Activated CD4-positive, alpha-beta T cell treated with anti-CD3 and anti-CD28 coated beads for 48 hours (primary cell): ENCODE measurements at regions not wholly inside any gene's neighbourhood (a gene's known extent, or its start where the extent isn't known, plus 50 kb on each side); places are given as distances from the start of the nearest gene placed in this dataset.

Experiments
- DNase-seq: peaks from one replicate; pipeline ENCODE4 v3.0.0-alpha.2; 2020

DNA sequence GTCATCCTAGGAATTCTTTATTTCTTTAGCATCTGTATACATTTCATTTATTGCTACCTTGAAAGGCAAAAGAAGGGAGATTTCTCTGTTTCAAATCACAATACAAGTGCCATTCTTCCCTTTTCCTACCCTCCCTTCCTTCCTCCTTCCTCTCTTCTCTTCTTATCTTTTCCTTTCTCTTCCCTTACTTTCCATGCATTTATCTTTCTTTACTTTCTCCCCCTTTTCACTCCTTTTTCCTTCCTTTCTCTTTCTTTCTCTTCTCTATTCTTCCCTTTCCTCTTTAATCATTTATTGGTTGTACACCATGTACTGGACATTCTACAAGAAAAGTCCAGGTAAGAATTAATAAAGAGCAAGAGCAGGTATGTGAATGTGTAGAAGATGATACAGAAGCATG, 251.0 kb upstream of the PEX5L start:
- DNase-seq: no peak

DNA sequence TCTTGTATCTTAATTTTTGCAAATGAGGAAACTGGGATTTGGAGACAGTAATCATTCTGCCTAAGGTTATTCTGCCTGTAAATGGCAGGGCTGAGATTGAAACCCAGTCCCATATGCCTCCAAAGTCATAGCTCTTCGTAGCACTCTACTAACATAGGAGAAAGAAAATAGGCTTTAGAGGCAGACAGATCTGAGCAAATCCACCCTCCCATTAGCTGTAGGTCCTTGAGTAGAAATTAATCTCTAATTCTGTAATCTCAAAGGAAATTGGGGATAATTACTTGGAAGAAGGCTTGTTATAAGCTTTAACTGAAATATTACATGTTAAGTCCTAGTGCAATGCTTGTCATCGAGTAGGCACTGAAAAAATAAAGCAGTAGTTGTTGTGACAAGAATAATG, 252.1 kb upstream of the PEX5L start:
- DNase-seq: no peak

DNA sequence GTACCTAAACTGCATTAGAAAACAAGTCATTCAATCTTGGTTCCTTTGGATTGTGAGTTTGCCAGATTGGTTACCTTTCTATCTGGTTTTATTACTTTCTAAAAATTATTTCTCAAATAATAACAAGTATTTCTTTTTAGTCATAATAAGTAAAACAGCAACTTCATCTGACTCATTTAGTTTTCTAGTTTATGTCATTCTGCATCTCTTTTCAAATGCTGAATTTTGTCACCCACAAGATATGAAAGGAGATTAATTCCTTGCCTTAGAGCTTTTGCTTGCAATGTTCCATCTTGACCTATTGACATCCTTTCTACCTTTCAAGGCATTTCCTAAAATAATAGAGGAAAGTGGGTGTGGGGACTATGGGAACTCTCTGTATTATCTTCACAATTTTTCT, 253.6 kb upstream of the PEX5L start:
- DNase-seq: no peak

DNA sequence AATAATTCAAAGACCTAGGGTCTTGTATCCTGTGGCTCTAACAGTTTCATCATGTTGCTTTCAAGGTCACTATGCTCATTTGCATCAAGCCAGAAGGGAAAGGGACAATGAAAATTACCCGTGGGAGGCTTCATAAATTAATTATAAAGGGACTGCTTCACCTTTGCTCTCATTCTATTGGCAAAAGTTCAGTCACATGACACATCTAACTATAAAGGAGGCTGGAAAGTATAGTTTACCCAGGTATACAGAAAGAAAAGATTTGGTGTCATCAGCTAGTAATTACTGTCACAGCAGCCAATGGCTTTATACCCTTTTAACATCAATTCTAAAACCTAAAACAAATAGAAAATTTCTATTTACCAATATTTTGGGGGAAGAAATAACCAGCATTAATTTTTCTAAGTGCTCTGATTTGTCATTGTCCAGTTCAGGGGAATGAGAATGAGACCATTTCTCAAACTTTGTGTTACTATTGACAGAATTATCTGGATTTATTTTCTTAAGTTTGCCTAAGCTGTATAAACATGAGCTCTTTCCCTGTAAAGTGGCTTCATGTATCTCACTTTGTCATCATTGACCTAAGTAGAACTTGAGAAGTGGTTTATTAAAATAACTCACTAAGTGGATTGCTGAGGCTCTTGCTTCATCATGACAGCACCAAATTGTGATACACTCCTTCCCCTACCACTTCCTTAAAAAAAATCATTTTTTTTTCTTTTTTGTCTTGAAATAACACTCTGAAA, 257.7 kb upstream of the PEX5L start:
- DNase-seq: no peak

DNA sequence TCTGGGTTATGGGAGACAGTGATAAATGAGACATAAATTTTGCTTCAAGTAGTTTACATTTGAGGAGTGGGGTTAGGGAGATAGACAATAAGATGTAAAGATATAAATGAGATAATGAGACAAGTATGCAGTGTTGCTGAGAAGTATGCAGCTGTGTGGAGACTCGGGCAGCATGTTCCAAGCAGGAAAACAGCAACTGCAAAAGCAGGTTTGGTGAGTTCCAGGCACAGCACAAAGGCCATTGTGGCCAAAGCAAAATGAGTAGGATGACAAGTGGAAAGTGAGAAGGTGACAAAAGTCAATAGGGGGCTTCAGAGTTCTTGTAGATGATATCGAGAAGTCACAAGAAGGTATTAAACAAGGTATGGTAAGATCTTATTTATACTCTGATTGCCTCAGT, 259.1 kb upstream of the PEX5L start:
- no peak for DNase-seq

DNA sequence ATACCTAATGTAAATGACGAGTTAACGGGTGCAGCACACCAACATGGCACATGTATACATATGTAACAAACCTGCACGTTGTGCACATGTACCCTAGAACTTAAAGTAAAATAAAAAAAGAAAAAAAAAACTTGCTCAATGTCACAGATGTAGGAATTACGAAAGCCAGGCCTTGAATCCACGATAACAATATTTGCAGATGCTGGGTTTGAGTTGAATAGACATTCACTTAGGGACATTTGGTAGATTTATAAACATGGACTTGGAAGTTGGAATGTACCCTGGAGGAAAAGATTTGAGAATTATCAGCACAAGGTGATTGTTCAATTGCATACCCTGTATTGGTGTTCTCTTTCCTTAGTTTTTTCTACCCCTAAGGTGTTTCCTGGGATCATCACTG, 260.2 kb upstream of the PEX5L start:
- DNase-seq: no peak

DNA sequence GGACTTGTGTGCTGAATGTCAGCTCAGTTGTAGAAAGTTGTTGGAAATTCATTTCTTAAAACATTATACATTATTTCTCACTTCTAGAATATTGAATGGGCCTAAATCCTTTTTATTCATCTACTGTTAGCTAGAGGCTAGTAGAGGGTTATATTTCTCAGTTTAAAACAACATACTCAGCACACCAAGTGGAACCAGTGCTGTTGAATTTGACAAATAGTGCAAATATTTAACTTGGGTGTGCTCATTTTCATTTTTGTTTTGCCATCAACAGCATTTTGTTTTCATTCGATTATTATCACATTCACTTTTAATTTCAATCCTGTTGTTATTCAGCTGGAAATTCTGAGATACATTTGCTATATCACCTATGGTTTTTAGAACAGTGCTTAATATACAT, 269.4 kb upstream of the PEX5L start:
- no peak for DNase-seq

DNA sequence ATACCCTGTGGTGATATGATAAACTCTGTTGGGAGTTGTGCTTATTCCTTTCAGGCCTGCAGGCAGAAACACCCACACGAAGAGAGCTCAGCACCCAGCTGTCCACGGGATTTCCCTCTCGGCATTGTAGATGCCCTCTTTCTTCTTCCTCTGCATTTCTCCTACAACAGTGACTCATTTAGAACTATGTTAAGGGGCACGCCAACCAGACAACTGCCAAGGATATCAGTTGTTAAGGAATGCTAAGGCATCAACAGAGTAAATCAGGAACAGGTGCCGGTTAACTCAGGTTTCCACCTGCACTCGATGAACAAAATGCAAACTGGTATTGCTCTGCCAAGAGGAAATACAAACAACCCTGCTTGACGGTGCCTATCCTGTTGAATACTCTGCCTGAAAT, 270.0 kb upstream of the PEX5L start:
- no peak for DNase-seq

DNA sequence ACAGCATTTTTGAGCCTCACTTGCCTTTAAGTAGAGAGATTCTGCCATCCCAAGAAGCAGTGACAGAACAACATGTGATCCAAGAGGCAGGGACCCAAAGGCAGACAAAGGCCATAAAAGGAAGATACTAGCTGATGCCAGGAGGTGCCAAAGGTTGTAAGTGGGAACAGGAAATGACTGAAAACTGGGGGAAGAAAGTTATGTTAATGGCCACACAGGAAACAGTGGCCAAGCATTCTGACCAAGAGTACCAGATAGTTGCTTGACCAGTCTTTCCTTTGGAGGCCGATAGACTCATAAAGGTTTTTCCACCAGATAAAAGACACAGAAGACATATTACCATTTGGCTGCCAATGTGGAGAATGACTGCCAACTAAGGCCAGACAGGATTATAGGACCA, 274.5 kb upstream of the PEX5L start:
- DNase-seq: no peak

DNA sequence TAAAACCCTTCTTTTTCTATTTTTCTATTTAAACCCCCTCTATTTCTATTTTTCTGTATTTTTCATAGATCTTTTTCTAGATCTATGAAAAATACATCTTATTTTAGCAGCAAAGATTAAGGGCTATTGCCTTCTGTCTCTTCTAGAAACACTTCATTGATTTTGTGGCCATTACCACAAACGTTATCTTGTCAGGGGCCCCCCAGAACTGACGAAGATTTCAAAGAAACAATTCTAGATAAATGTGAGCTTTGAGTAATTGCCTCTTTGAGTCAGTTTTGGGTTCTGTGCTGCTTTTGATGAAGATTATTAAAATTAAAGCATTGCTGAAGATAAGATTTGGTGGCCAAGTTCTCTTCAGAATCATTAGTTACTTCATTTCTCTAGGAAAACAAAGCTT, 279.6 kb upstream of the PEX5L start:
- no peak for DNase-seq

DNA sequence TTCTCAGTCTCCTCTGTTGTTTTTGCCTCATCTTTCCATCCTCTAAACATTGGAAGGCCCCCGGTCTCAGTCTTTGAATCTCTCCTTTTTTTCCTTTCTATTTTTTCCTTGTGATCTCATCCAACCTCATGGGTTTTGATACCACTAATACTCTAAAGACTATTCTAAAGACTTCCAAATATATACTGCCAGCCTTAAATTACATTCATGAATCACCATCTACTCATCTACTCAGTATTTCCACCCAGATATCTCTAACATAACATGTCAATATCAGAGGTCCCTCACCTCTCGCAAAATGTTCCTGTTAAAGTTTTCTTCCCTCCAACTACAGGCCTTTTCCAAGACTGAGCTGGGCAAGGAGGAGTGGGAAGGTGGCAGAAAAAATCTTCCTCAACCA, 282.5 kb upstream of the TTC14 start:
- DNase-seq: no peak

DNA sequence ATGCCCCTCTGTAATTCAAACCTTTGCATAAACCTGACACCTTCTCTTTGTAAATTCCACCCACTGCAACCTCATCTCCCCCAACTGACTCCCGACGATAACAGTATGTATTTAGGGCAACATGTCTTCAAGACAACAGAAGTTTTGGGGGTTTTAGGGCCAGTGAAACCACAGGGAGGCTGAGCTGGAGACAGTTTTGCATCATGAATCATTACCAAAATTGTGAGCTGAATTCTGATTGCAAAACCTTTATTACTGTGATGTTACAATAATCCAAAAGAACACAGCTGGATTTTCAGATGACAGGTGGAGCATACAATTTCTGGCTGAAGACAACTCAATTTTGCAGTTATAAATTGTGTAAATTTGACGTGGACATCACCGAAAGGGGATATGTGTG, 281.3 kb upstream of the TTC14 start:
- DNase-seq: no peak

DNA sequence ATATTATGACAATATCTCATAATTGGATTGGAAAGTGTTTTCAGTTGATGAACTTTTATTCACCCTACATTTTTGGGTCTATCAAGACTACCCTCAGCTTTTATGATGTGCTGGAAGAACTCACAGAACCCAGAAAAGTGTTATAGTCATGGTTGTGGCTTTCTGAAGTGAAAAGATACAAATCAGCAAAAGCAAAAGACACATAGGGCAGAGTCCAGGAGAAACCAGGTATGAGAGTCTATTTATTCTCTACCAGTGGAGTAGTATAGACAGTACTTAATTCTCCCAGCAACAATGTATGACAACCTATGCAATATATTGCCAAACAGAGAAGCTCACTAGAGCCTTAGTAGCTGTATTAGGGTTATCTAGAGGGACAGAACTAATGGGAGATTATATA, 280.4 kb upstream of the TTC14 start:
- no peak for DNase-seq

DNA sequence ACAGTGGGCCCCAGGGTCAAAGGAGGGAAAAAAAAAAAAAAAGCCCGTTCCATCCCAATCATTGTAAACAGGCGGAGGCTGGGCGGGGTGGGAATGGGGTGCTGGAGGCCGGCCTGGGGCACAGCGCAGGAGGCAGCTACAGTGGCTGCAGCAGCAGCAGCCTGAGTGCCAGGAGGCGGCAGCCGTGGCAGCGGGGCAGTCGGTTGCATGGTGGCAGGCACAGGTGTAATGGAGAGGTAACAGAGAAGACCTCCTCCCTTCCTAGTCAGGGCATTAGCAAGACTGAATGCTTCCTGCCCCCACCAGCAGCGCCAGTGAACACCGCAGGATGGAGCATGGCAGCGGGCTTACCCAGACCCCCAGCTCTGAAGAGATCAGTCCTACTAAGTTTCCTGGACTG, 279.1 kb upstream of the TTC14 start:
- no peak for DNase-seq

DNA sequence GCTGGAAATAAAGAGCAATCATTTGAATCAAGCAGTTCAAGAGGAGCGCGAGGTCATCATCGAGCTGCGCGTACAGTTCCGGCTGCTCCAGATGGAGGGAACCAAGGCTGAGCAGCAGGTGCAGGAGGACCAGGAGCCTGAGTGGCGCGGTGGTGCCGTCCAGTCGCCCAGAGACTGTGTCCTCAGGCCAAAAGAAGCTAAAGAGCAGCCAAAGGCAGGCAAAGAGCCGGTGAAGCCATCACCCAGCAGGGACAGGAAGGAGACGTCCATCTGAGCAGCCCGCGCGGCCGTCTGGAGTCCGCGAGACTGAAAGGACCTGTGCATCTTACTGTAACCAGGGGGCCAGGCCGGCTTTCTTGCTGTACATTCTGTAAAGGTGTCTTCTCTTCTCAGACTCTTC, 277.2 kb upstream of the TTC14 start:
- no peak for DNase-seq

DNA sequence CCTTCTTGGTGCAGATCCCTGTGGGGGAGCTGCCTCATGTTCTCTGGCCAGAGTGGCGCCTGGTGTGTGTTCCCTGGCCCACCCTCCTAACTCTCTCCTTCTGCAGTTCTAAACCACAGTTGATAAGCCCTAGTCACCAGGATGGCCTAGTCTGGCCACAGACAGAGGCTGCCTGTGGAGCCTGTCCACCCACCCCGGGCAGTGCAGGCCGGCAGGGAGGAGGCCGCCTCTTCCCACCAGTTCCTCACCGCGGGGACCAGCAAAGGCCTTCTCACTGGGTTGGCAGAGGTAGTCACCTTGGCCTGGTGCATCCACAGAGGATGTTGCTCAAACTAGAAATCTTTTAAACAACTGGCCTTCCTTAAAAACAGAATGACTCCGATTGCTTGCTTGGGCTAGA, 276.4 kb upstream of the TTC14 start:
- no peak for DNase-seq

DNA sequence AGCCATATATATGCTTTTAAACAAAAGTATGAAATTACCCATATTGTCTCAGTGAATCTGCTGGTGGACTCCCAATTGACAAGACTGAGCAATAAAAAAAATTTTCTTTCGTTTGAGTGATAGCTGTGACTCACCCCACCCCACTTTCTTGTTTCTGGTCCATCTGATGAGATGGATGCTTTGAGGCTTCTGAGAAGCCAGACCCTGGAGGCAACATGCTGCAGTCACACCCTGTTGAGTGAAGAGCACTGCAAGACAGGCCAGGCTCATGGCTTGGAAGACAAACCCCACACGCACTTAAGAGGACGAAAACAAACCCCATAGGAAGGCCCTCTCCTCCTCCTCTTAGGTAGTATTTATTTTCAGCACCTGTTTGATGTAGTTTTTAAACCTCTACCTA, 276.0 kb upstream of the TTC14 start:
- DNase-seq: no peak

DNA sequence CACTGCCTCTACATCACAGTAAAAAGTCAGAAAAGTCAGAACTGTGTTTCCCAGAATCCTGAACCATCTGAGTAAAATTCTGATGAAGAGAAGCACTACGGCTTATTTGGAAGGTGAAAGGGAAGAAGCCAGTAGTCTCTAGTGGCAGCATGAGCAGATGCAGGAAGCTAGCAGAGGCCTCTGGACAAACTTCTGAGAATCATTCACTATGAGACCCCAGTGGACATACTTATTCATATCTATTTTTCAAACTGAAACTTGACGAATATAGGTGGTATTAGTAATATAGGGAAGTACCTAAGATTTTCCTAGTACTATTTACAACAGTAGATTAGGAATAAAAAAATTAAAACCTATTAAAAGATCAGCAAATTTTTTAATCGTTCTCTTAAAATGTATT, 272.8 kb upstream of the TTC14 start:
- no peak for DNase-seq

DNA sequence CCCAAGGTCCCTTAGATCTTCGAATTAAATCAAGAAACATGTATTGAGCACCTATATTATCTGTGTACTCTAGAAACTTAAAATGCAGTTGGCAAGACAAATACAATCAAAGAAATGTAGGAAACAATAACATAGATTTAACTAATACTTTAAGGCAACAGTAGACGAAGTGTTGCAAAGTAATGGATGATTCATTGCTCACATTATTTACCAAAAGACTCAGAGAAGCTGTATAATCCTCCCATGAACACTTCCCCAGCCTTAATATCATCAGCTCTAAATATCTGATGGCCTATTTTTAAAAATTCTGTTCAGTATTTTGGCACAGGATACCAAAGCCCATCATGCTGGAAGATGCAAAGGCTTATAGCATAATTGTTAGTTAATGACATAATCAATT, 272.1 kb upstream of the TTC14 start:
- no peak for DNase-seq

DNA sequence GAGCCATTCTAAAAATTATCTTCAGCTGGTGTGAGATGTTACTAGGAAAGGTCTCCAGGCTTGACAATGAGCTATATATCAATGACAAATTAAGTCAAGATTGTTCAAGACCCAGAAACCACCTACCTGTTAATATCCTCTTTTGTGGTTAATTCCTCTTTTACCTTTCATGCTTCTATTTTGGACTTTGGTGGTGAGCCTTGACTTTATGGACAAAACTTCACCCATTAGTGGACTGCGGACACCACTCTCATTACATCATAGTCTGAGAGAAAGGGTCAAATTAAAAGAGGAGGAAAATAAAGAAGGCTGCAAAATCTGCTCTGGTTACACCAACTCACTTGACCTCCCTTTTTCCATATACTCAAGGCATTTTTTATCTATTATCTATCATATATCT, 271.5 kb upstream of the TTC14 start:
- no peak for DNase-seq

DNA sequence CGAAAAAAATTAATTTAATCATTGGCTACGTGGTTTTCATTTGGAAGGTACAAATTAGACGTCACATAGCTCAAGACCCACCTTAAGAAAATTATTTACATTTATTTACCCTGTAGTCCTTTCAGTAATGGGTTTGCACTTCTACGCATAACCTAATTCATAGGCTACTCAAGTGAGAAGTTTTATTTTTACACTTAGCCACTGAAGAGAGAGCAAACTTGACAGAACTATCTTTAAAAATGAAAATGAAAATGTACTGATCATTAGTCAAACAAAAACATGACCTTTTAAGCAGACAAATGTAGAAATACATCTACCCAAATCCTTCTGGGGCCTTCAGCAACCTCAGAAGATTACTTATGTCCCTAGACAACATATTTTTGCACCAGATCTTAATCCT, 269.4 kb upstream of the TTC14 start:
- DNase-seq: no peak

DNA sequence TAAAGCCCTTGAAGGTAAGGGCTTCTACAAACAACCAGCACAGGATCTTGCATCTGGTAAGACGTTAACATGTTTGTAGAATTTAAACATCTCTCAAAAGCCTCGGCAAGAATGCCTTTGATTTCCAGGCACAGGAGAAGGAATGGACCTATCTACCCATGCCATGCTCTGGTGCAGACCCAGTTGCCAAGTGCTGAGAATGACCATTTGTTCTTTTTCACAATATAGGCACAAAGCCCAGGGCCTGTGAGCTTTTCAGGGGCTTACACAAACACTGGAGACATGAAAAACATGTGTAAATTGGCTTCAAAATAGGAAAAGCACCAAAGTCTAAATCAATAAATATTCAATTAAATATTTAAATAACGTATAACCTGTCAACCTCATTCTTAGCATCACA, 266.9 kb upstream of the TTC14 start:
- no peak for DNase-seq

DNA sequence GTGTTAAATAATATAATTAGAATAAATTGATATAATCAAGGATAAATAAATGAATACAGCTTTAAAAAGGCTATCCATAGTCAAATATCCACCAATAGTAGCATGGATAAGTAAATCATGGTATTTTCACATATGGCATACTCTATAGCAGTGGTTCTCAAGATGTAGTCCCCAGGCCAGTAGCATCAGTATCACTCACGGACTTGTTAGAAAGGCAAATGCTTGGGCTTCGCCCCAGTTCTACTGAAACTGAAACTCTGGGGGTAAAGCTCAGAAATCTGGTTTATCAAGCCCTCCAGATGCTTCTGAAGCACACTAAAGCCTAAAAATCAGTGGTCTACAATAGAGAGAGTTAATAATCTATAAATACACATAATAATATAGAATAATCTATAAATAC, 261.6 kb upstream of the TTC14 start:
- no peak for DNase-seq

DNA sequence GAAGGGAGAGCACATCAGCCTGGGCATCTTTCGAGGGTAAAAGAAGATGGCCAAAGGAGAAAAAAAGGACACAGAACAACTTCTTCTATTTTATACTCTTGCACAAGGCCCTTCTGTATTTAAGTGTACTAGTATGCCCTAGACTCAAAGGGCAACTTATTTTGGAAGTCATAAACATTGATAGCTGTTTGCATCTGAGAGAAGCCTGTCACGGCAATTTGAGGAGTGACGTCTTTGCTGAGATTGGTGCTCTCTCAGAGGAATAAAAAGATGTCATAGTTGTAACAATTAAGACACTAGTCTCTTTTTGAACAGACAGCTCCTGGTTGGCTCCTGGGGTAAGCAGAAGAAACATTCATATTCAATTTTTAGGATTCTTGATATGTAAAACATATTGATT, 260.4 kb upstream of the TTC14 start:
- DNase-seq: no peak

DNA sequence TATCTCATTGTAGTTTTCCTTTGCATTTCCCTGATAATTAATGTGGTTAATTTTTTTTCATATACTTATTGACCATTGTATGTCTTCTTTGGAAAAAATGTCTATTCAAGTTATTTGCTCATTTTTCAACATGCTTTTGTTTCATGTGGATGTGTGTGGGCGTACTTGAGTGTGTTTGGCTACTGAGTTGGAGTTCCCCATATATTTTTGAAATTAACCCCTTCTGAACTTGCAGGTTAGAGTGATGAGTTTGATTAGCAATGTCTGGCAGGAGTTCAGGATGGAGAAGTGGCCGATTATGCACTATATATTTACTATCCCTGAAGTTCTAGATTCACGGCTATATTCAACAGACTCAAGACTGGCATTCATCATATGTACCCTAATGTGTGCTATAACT, 250.4 kb upstream of the TTC14 start:
- DNase-seq: no peak

DNA sequence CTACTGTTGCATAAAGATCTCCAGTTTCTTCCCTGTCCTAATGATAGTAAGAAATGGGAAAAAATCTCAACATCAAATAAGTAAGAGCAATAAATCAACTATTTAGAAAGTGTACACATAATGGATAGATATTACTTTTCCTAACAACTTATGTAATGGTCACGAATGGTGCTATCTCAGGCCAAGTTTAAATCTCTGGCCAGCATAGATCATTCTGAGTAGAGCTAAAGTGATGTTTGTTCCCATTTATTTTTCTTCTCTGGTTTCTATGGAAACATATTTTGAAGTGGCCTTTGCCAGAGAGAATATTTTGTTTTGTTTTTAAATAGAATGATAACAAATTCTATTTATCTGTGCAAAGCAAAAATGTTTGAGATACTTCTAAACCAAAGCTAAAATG, 249.7 kb upstream of the TTC14 start:
- DNase-seq: no peak
